GM12891 (cell line): ENCODE measurements at regions not wholly inside any gene's neighbourhood (a gene's known extent, or its start where the extent isn't known, plus 50 kb on each side); places are given as distances from the start of the nearest gene placed in this dataset.

Experiments
- POLR2A ChIP-seq: IDR thresholded peaks from 2 replicates; pipeline ENCODE4 v1.6.1; 2011; ENCODE audit warnings: low read depth, low read length, control low read depth
- POLR2AphosphoS5 ChIP-seq: IDR thresholded peaks from 2 replicates; pipeline ENCODE4 v1.6.1; 2011; ENCODE audit warnings: low read depth, low read length, control low read depth
- POU2F2 ChIP-seq: IDR thresholded peaks from 2 replicates; pipeline ENCODE4 v1.6.1; 2011; ENCODE audit warnings: low read depth, mild to moderate bottlenecking, control low read depth, low read length, moderate library complexity
- TAF1 ChIP-seq: IDR thresholded peaks from 2 replicates; pipeline ENCODE4 v1.6.1; 2011; ENCODE audit warnings: low read depth, low read length, control low read depth

- no peak for TF ChIP-seq POLR2A
- no peak for TF ChIP-seq POLR2AphosphoS5
- no peak for TF ChIP-seq TAF1
- no peak for TF ChIP-seq POU2F2
Measured at GRCh38 chr6:113313841-113314240, 543.3 kb upstream of the MARCKS start.
